ENCODE measurements at regions not wholly inside any gene's neighbourhood (a gene's known extent, or its start where the extent isn't known, plus 50 kb on each side); places are given as distances from the start of the nearest gene placed in this dataset.

- FAIRE-seq, result no peak
- DNase-seq (ENCODE audit: insufficient read length, low spot score), result no peak
These were observed 199.2 kb downstream of the ACTL7B start for GRCh38 chr9:108656566-108656965.

GRCh38 chr9:108655818-108656217 is 200.0 kb downstream of the ACTL7B start:
- FAIRE-seq, result no peak
- no peak for DNase-seq (ENCODE audit: insufficient read length, low spot score)

GRCh38 chr9:108654566-108654965 is 201.2 kb downstream of the ACTL7B start:
- FAIRE-seq, result no peak
- DNase-seq (ENCODE audit: insufficient read length, low spot score), result no peak

- FAIRE-seq (no peak), DNase-seq (ENCODE audit: insufficient read length, low spot score) (no peak)
These were observed 202.9 kb downstream of the ACTL7B start for GRCh38 chr9:108652851-108653250.

GRCh38 chr9:108650826-108651225 is 205.0 kb downstream of the ACTL7B start:
- no peak for DNase-seq (ENCODE audit: insufficient read length, low spot score)
- FAIRE-seq, result no peak

GRCh38 chr9:108645520-108645919 is 210.3 kb downstream of the ACTL7B start:
- DNase-seq (ENCODE audit: insufficient read length, low spot score) (no peak), FAIRE-seq (no peak)

GRCh38 chr9:108643731-108644510 is 211.9 kb downstream of the ACTL7B start:
- no peak for FAIRE-seq
- no peak for DNase-seq (ENCODE audit: insufficient read length, low spot score)

GRCh38 chr9:108642871-108643270 is 212.9 kb downstream of the ACTL7B start:
- FAIRE-seq, result no peak
- DNase-seq (ENCODE audit: insufficient read length, low spot score), result no peak

GRCh38 chr9:108640230-108640629 is 215.6 kb downstream of the ACTL7B start:
- FAIRE-seq, result no peak
- no peak for DNase-seq (ENCODE audit: insufficient read length, low spot score)

- FAIRE-seq, result no peak
- no peak for DNase-seq (ENCODE audit: insufficient read length, low spot score)
These were observed 216.1 kb downstream of the ACTL7B start for GRCh38 chr9:108639696-108640095.

GRCh38 chr9:108639091-108639490 is 216.7 kb downstream of the ACTL7B start:
- FAIRE-seq (no peak), DNase-seq (ENCODE audit: insufficient read length, low spot score) (no peak)

GRCh38 chr9:108637340-108637739 is 218.4 kb downstream of the ACTL7B start:
- FAIRE-seq (no peak), DNase-seq (ENCODE audit: insufficient read length, low spot score) (no peak)

- DNase-seq (ENCODE audit: insufficient read length, low spot score), result no peak
- FAIRE-seq, result no peak
These were observed 219.8 kb downstream of the ACTL7B start for GRCh38 chr9:108636013-108636412.

GRCh38 chr9:108634672-108635462 is 220.9 kb downstream of the ACTL7B start:
- DNase-seq (ENCODE audit: insufficient read length, low spot score) (no peak), FAIRE-seq (no peak)

- DNase-seq (ENCODE audit: insufficient read length, low spot score), result no peak
- no peak for FAIRE-seq
These were observed 221.6 kb downstream of the ACTL7B start for GRCh38 chr9:108634204-108634603.

GRCh38 chr9:108631496-108632285 is 224.1 kb downstream of the ACTL7B start:
- no peak for DNase-seq (ENCODE audit: insufficient read length, low spot score)
- FAIRE-seq, result no peak

- DNase-seq (ENCODE audit: insufficient read length, low spot score), result no peak
- FAIRE-seq, result no peak
These were observed 227.5 kb downstream of the ACTL7B start for GRCh38 chr9:108628316-108628715.

- FAIRE-seq, result no peak
- no peak for DNase-seq (ENCODE audit: insufficient read length, low spot score)
These were observed 229.0 kb downstream of the ACTL7B start for GRCh38 chr9:108626743-108627142.

GRCh38 chr9:108621991-108622855 is 233.6 kb downstream of the ACTL7B start:
- DNase-seq (ENCODE audit: insufficient read length, low spot score) (no peak), FAIRE-seq (no peak)

GRCh38 chr9:108620767-108621166 is 235.0 kb downstream of the ACTL7B start:
- FAIRE-seq (no peak), DNase-seq (ENCODE audit: insufficient read length, low spot score) (no peak)

All from HTR-8/SVneo (cell line).